Loucy (cell line): ENCODE measurements at regions not wholly inside any gene's neighbourhood (a gene's known extent, or its start where the extent isn't known, plus 50 kb on each side); places are given as distances from the start of the nearest gene placed in this dataset.
"Not testable (repeated sequence)": the region's sequence is repeated elsewhere in the genome, so short reads cannot be mapped to it uniquely, and the experiment has no call there.

Experiments used
- H2AFZ ChIP-seq: fragments of 200-600 bp; sonication (generic); 2 replicates; pipeline ENCODE4 v1.6.0; 2016; ENCODE audit warnings: antibody characterized with exemption, mild to moderate bottlenecking, low read length, moderate library complexity
- H3F3A ChIP-seq: fragments of 200-600 bp; 2 replicates; pipeline ENCODE4 v1.6.0; 2016; ENCODE audit warnings: antibody characterized with exemption, low read depth, mild to moderate bottlenecking
- H3K27me3 ChIP-seq: fragments of 200-600 bp; sonication (generic); 2 replicates; pipeline ENCODE4 v1.6.1; 2014; ENCODE audit warnings: low read length, mild to moderate bottlenecking; ENCODE audit not compliant: insufficient read depth, poor library complexity, severe bottlenecking
- H3K36me3 ChIP-seq: fragments of 200-600 bp; sonication (generic); 2 replicates; pipeline ENCODE4 v1.6.1; 2016; ENCODE audit warnings: low read length; ENCODE audit not compliant: insufficient read depth
- H3K4me1 ChIP-seq: fragments of 200-600 bp; sonication (generic); 2 replicates; pipeline ENCODE4 v1.5.1; 2014; ENCODE audit warnings: low read length, mild to moderate bottlenecking; ENCODE audit not compliant: insufficient read depth, poor library complexity, severe bottlenecking
- H3K4me2 ChIP-seq: fragments of 200-600 bp; sonication (generic); 2 replicates; pipeline ENCODE4 v1.6.0; 2014; ENCODE audit warnings: antibody characterized with exemption, low read length, low read depth, mild to moderate bottlenecking; ENCODE audit not compliant: poor library complexity, severe bottlenecking
- H3K4me3 ChIP-seq: fragments of 200-600 bp; sonication (generic); 2 replicates; pipeline ENCODE4 v1.5.1; 2014; ENCODE audit warnings: low read length, mild to moderate bottlenecking, mixed read lengths; ENCODE audit not compliant: poor library complexity, severe bottlenecking
- H3K79me2 ChIP-seq: fragments of 200-600 bp; sonication (generic); 2 replicates; pipeline ENCODE4 v1.6.1; 2014; ENCODE audit warnings: low read length; ENCODE audit not compliant: insufficient read depth
- H3K9ac ChIP-seq: fragments of 200-600 bp; sonication (generic); 2 replicates; pipeline ENCODE4 v1.6.0; 2014; ENCODE audit warnings: mild to moderate bottlenecking, low read depth, low read length, moderate library complexity; ENCODE audit not compliant: poor library complexity, severe bottlenecking
- H3K9me2 ChIP-seq: fragments of 200-600 bp; sonication (generic); replicated peaks from 2 replicates; pipeline ENCODE4 v1.6.1; 2016; ENCODE audit warnings: low read depth, low read length, mixed read lengths
- H3K9me3 ChIP-seq: fragments of 200-600 bp; sonication (generic); 2 replicates; pipeline ENCODE4 v1.6.1; 2014; ENCODE audit warnings: mild to moderate bottlenecking, antibody characterized with exemption, low read length, low read depth; ENCODE audit not compliant: insufficient read depth
- H4K20me1 ChIP-seq: fragments of 200-600 bp; sonication (generic); 2 replicates; pipeline ENCODE4 v1.6.0; 2014; ENCODE audit warnings: antibody characterized with exemption, low read length, mild to moderate bottlenecking; ENCODE audit not compliant: insufficient read depth, poor library complexity, severe bottlenecking
- CTCF ChIP-seq: fragments of 200-600 bp; sonication (generic); conservative IDR thresholded peaks from 2 replicates; pipeline ENCODE4 v1.5.1; 2014; ENCODE audit warnings: mild to moderate bottlenecking, antibody characterized with exemption, low read length
- EZH2phosphoT487 ChIP-seq: fragments of 200-600 bp; IDR thresholded peaks from 2 replicates; pipeline ENCODE4 v1.6.1; 2018; ENCODE audit warnings: antibody characterized with exemption, mild to moderate bottlenecking, moderate library complexity, borderline replicate concordance

DNA sequence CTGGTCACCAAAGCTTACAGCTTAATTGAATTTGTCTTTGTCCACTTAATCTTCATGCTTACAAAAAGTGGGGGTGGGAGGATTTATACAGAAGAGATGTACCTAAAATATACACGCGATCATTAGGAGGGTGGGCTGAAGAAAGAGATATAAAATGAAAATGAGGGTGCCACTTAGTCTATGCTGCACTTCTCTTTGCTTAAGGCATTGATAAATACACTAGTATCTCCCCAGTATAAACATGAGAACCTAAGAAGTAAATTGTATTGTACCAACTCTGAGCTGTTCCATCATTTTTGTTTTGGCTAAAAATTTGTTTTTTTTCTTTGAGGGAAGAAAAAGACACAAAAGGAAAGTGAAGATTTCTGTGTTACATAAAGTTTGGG is 170.8 kb upstream of the ZNF217 start:
- H3K4me3 ChIP-seq, result no peak overlapping the region
- H3K4me1 ChIP-seq, result peaks cover 5% of the 10 kb centered on the region
- no peaks in the 10 kb centered on the region for H3K9me2 ChIP-seq
- H3K27me3 ChIP-seq, result no peaks in the 10 kb centered on the region
- peak overlapping the region; percentile 38; the same call in 1 of the 2 replicates for H2AFZ ChIP-seq
- H3K79me2 ChIP-seq, result no peaks in the 10 kb centered on the region
- no peak overlapping the region for H3K4me2 ChIP-seq
- H3F3A ChIP-seq, result no peaks in the 10 kb centered on the region
- no peaks in the 10 kb centered on the region for H4K20me1 ChIP-seq
- TF ChIP-seq CTCF (no peak), EZH2phosphoT487 (no peak)
- no peaks in the 10 kb centered on the region for H3K36me3 ChIP-seq
- no peak overlapping the region for H3K9ac ChIP-seq
- H3K9me3 ChIP-seq, result no peaks in the 10 kb centered on the region

GRCh38 chr20:53763707-53764414 is 170.2 kb upstream of the ZNF217 start:
- no peak overlapping the region for H3K4me3 ChIP-seq
- TF ChIP-seq EZH2phosphoT487 (no peak), CTCF (no peak)
- peaks cover 5% of the 10 kb centered on the region for H3K4me1 ChIP-seq
- no peaks in the 10 kb centered on the region for H3K79me2 ChIP-seq
- no peak overlapping the region for H3K9ac ChIP-seq
- no peaks in the 10 kb centered on the region for H3F3A ChIP-seq
- peak overlapping the region; percentile 38; the same call in 1 of the 2 replicates for H2AFZ ChIP-seq
- no peaks in the 10 kb centered on the region for H3K9me2 ChIP-seq
- no peak overlapping the region for H3K4me2 ChIP-seq
- no peaks in the 10 kb centered on the region for H3K27me3 ChIP-seq
- no peaks in the 10 kb centered on the region for H3K36me3 ChIP-seq
- no peaks in the 10 kb centered on the region for H4K20me1 ChIP-seq
- no peaks in the 10 kb centered on the region for H3K9me3 ChIP-seq

DNA sequence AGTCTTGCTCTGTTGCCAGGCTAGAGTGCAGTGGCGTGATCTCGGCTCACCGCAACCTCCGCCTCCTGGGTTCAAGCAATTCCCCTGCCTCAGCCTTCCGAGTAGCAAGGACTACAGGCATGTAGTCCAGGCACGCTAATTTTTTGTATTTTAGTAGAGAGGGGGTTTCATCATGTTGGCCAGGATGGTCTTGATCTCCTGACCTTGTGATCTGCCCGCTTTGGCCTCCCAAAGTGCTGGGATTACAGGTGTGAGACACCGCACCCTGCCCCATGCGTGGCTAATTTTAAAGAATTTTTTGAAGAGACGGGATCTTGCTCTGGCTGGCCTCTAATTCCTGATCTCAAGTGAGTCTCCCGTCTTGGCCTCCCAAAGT is 168.8 kb upstream of the ZNF217 start:
- H2AFZ ChIP-seq, H3K4me3 ChIP-seq, H3K9me3 ChIP-seq, H3K4me2 ChIP-seq, H3K27me3 ChIP-seq, H3K36me3 ChIP-seq, H3K9me2 ChIP-seq, H3K9ac ChIP-seq, H3F3A ChIP-seq, H3K4me1 ChIP-seq, H4K20me1 ChIP-seq, H3K79me2 ChIP-seq: not testable (repeated sequence)

DNA sequence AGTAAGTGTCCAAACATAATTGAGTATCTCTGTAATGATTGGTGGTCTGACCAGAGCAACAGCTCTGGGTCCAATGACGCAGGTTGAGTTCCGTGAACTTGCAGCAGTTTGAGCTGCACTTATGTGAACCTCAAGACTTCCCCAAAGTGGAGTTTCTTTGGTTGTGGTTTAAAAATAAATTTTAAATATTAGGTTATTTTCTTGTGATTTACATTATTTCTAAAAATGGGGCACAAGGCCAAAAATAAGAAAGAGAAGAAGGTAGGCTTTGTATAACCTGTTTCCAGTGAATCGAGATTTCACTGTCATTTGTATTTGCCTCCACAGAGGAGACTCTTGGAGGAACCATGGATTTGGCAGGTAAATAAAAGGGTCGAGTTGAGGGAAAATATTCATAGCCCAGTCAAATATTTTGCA is 166.4 kb upstream of the ZNF217 start:
- H4K20me1 ChIP-seq, result no peaks in the 10 kb centered on the region
- no peak overlapping the region for H3K9ac ChIP-seq
- H3K27me3 ChIP-seq, result no peaks in the 10 kb centered on the region
- H3K4me2 ChIP-seq, result no peak overlapping the region
- H3K4me3 ChIP-seq, result no peak overlapping the region
- H3K36me3 ChIP-seq, result no peaks in the 10 kb centered on the region
- H3K79me2 ChIP-seq, result no peaks in the 10 kb centered on the region
- TF ChIP-seq EZH2phosphoT487, result no peak
- no peak for TF ChIP-seq CTCF
- H3F3A ChIP-seq, result no peaks in the 10 kb centered on the region
- no peak overlapping the region for H2AFZ ChIP-seq
- no peaks in the 10 kb centered on the region for H3K9me2 ChIP-seq
- no peaks in the 10 kb centered on the region for H3K9me3 ChIP-seq
- peaks cover 16% of the 10 kb centered on the region for H3K4me1 ChIP-seq
